NT2/D1 (cell line): ENCODE measurements at regions not wholly inside any gene's neighbourhood (a gene's known extent, or its start where the extent isn't known, plus 50 kb on each side); places are given as distances from the start of the nearest gene placed in this dataset.

Experiments
- DNase-seq: peaks from one replicate; pipeline ENCODE4 v3.0.0-alpha.2; 2011; ENCODE audit warnings: low read depth, low spot score
- H3K27me3 ChIP-seq: 2 replicates; pipeline ENCODE4 v1.6.0; 2011; ENCODE audit warnings: mild to moderate bottlenecking; ENCODE audit not compliant: insufficient read length, insufficient read depth
- H3K36me3 ChIP-seq: 2 replicates; pipeline ENCODE4 v1.6.1; 2011; ENCODE audit warnings: mild to moderate bottlenecking, low read length, mixed read lengths; ENCODE audit not compliant: insufficient read depth, insufficient read length
- H3K4me1 ChIP-seq: 2 replicates; pipeline ENCODE4 v1.5.1; 2011; ENCODE audit not compliant: insufficient read depth, insufficient read length
- H3K4me3 ChIP-seq: 2 replicates; pipeline ENCODE4 v1.5.1; 2011; ENCODE audit warnings: low read depth; ENCODE audit not compliant: insufficient read length
- H3K9ac ChIP-seq: 2 replicates; pipeline ENCODE4 v1.6.0; 2011; ENCODE audit warnings: low read depth; ENCODE audit not compliant: insufficient read length
- H3K9me3 ChIP-seq: 2 replicates; pipeline ENCODE4 v1.5.1; 2011; ENCODE audit warnings: mild to moderate bottlenecking, low read length; ENCODE audit not compliant: insufficient read depth
- SUZ12 ChIP-seq: IDR thresholded peaks from 2 replicates; pipeline ENCODE4 v1.6.1; 2011; ENCODE audit not compliant: insufficient read length, insufficient read depth; ENCODE audit errors: extremely low read depth
- YY1 ChIP-seq: IDR thresholded peaks from 2 replicates; pipeline ENCODE4 v1.6.1; 2011; ENCODE audit not compliant: insufficient read length, insufficient read depth
- ZNF274 ChIP-seq: IDR thresholded peaks from 2 replicates; pipeline ENCODE4 v1.6.1; 2011; ENCODE audit warnings: mild to moderate bottlenecking, low read depth, low read length

DNA sequence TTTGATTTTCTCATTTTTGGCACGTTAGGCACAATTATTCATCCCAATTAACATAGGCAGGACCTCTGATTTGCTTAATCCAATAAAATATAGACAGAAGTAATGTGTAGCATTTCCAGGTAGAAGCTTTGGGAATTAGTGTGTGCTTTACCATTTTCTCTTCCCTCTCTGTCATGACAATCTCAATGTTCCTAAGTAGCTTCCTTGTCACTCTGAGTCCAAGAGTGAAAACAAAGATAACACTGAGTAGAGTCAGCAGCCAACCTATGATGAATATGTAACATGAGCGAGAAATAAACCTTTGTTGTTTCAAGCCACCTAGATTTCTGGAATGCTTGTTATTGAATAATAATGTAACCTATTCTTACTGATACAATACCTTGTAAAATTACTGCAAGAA lies 283.8 kb downstream of the OMA1 start:
- H3K27me3 ChIP-seq = no peaks in the 10 kb centered on the region
- no peak overlapping the region for H3K9ac ChIP-seq
- no peak for TF ChIP-seq YY1
- TF ChIP-seq ZNF274 = no peak
- TF ChIP-seq SUZ12 = no peak
- H3K9me3 ChIP-seq = no peaks in the 10 kb centered on the region
- H3K4me1 ChIP-seq = no peaks in the 10 kb centered on the region
- no peak for DNase-seq
- H3K4me3 ChIP-seq = no peak overlapping the region
- H3K36me3 ChIP-seq = no peaks in the 10 kb centered on the region

DNA sequence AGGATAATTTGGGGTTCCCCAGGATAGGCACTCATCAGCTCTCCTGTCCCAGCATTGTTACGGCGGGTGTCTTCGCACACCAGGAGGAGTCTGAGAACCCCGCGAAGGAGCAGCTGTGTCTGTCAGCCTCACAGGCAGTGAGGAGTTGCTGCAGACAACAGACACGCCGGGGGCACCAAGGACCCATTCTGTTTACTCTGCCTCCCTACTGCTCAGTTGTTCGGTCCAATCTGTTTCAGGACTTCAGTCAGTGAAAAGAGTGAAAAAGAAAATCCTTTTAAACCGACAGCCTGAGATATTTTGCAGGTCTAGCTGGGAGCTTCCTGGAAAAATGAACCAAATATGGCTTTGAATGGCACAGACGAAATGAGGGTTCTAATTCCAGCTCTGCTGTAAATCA lies 288.4 kb downstream of the OMA1 start:
- H3K36me3 ChIP-seq = no peaks in the 10 kb centered on the region
- DNase-seq = no peak
- TF ChIP-seq SUZ12 = no peak
- no peak overlapping the region for H3K4me3 ChIP-seq
- H3K4me1 ChIP-seq = no peaks in the 10 kb centered on the region
- H3K9me3 ChIP-seq = no peaks in the 10 kb centered on the region; the same call in 1 of the 2 replicates
- H3K27me3 ChIP-seq = no peaks in the 10 kb centered on the region
- H3K9ac ChIP-seq = no peak overlapping the region

- Histone ChIP-seq H3K27me3 (no peaks in the 10 kb centered on the region), H3K9me3 (no peaks in the 10 kb centered on the region; the same call in 1 of the 2 replicates), H3K4me3 (no peak overlapping the region), H3K4me1 (no peaks in the 10 kb centered on the region), H3K9ac (no peak overlapping the region), H3K36me3 (no peaks in the 10 kb centered on the region)
- TF ChIP-seq YY1 = no peak
- TF ChIP-seq SUZ12 = no peak
- no peak for TF ChIP-seq ZNF274
- DNase-seq = no peak
Measured at GRCh38 chr1:58257003-58257402, 289.5 kb downstream of the OMA1 start.

DNA sequence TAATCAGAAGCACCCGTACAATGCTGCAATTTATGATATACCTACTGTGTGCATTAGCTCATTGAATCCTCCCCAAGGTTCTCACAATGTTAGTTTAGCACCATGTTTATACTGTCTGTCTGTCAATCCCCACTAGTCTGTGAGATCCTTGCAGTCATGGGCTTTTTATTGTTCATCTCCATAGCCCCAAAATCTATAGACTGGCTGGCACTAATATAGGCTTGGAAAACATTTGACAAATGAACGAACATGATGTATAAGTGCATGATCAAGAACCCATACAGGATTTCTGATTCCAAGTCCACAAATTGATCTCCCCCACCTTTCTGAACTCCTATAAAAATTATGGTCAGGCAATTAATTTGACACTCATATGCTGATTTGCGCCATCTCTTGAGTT lies 290.0 kb downstream of the OMA1 start:
- Histone ChIP-seq H3K36me3 (no peaks in the 10 kb centered on the region), H3K9ac (no peak overlapping the region), H3K4me3 (no peak overlapping the region), H3K4me1 (no peaks in the 10 kb centered on the region), H3K27me3 (no peaks in the 10 kb centered on the region), H3K9me3 (no peaks in the 10 kb centered on the region; the same call in 1 of the 2 replicates)
- no peak for TF ChIP-seq YY1
- no peak for TF ChIP-seq SUZ12
- no peak for TF ChIP-seq ZNF274
- DNase-seq = no peak

- Histone ChIP-seq H3K27me3 (peaks cover under 1% of the 10 kb centered on the region), H3K9ac (no peak overlapping the region), H3K4me1 (no peaks in the 10 kb centered on the region), H3K4me3 (no peak overlapping the region), H3K36me3 (no peaks in the 10 kb centered on the region), H3K9me3 (no peaks in the 10 kb centered on the region; the same call in 1 of the 2 replicates)
- no peak for TF ChIP-seq ZNF274
- no peak for TF ChIP-seq YY1
- no peak for TF ChIP-seq SUZ12
- no peak for DNase-seq
Measured at GRCh38 chr1:58256041-58256440, 290.5 kb downstream of the OMA1 start.

DNA sequence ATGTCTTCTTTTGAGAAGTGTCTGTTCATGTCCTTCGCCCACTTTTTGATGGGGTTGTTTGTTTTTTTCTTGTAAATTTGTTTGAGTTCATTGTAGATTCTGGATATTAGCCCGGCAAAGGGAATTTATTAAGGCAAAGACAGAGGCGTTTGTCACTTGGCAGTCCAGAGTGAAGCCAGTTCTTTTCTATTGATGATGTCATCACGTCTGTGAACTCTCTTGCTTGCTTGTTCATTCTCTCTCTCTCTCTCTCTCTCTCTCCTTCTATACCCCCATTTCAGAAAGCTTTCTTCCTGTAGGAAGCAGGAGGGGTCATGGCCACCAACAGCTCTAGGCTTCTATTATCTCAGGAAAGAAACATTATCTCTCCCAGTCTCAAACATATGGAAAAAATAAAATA lies 291.3 kb downstream of the OMA1 start:
- Histone ChIP-seq H3K4me1 (peaks cover 4% of the 10 kb centered on the region), H3K27me3 (peaks cover 7% of the 10 kb centered on the region), H3K4me3 (no peak overlapping the region), H3K9ac (no peak overlapping the region), H3K9me3 (no peaks in the 10 kb centered on the region; the same call in 1 of the 2 replicates), H3K36me3 (no peaks in the 10 kb centered on the region)
- TF ChIP-seq ZNF274 (no peak), SUZ12 (no peak), YY1 (no peak)
- no peak for DNase-seq

DNA sequence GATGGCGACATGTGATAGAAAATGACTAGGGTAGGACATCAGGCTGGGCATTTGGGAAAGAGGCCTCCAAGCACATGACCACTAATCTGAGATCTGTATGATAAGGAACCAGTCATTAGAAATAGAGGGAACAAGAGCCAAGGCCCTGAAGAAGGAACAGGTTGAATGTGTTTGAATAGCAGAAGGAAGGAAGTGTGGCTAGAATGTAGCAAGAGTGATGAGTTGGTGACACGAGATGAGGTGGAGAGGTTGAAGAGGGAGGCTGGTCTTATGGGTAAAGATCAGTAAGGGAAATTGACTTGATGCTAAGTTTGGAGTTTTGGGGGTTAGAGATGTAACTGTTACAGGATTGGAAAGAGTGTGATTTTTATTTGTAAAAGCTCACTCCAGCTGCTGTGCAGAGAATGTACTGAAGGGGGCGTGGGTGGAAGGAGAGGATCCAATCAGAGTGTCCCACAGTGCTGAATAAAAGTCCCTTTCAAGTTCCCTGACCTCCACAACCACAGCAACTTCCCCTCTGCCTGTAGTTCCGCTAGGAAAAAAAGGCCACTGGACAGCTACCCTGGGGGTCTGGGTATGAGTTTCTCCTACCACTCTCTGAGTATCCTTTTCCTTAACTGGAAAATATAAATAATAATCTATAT lies 295.0 kb downstream of the OMA1 start:
- Histone ChIP-seq H3K27me3 (peaks cover 27% of the 10 kb centered on the region), H3K4me3 (no peak overlapping the region), H3K9me3 (no peaks in the 10 kb centered on the region; the same call in 1 of the 2 replicates), H3K36me3 (no peaks in the 10 kb centered on the region), H3K9ac (no peak overlapping the region), H3K4me1 (peaks cover 6% of the 10 kb centered on the region)
- no peak for TF ChIP-seq ZNF274
- no peak for TF ChIP-seq SUZ12
- no peak for TF ChIP-seq YY1
- peak; percentile 57 for DNase-seq

GRCh38 chr1:58250587-58250948 lies 296.0 kb downstream of the OMA1 start:
- Histone ChIP-seq H3K27me3 (peaks cover 27% of the 10 kb centered on the region), H3K9me3 (no peaks in the 10 kb centered on the region; the same call in 1 of the 2 replicates), H3K9ac (peak overlapping the region; percentile 81), H3K4me3 (peak overlapping the region; percentile 72), H3K36me3 (no peaks in the 10 kb centered on the region), H3K4me1 (peaks cover 6% of the 10 kb centered on the region)
- TF ChIP-seq YY1 (no peak), SUZ12 (no peak), ZNF274 (no peak)
- no peak for DNase-seq
